ENCODE measurements at regions not wholly inside any gene's neighbourhood (a gene's known extent, or its start where the extent isn't known, plus 50 kb on each side); places are given as distances from the start of the nearest gene placed in this dataset.

- TF ChIP-seq SUZ12 (IDR thresholded peaks at IDR 0.05) (no peak), FOXM1 (IDR thresholded peaks at IDR 0.05; ENCODE audit: borderline replicate concordance) (no peak), FOXK2 (IDR thresholded peaks at IDR 0.05) (no peak)
Observed at GRCh38 chr12:124379938-124380754, 85.3 kb downstream of the RFLNA start.
